GM23338 (cell line): ENCODE measurements at regions not wholly inside any gene's neighbourhood (a gene's known extent, or its start where the extent isn't known, plus 50 kb on each side); places are given as distances from the start of the nearest gene placed in this dataset.

Experiments
- ATAC-seq: fragments of 200-7000 bp; cut with Tn5 transposase; 3 replicates; pipeline ENCODE4 v1.9.1; 2020
- DNase-seq: peaks from one replicate; pipeline ENCODE4 v3.0.0-alpha.2; 2015; ENCODE audit warnings: low spot score
- H2AFZ ChIP-seq: fragments of 200-600 bp; sonication (generic); 2 replicates; pipeline ENCODE4 v1.8.0; 2016; ENCODE audit warnings: antibody characterized with exemption, mild to moderate bottlenecking, moderate library complexity
- H3F3A ChIP-seq: fragments of 200-600 bp; sonication (generic); replicated peaks from 2 replicates; pipeline ENCODE4 v1.8.0; 2017; ENCODE audit warnings: antibody characterized with exemption, mixed run types, low read depth
- H3K27ac ChIP-seq: fragments of 200-600 bp; sonication (generic); 2 replicates; pipeline ENCODE4 v1.6.1; 2016; ENCODE audit warnings: low read depth
- H3K27me3 ChIP-seq: fragments of 200-600 bp; sonication (generic); 2 replicates; pipeline ENCODE4 v1.8.0; 2016; ENCODE audit warnings: mild to moderate bottlenecking, mixed run types, moderate library complexity; ENCODE audit not compliant: insufficient read depth
- H3K36me3 ChIP-seq: fragments of 200-600 bp; sonication (generic); 2 replicates; pipeline ENCODE4 v1.8.0; 2016; ENCODE audit warnings: mild to moderate bottlenecking; ENCODE audit not compliant: insufficient read depth
- H3K4me1 ChIP-seq: fragments of 200-600 bp; sonication (generic); 2 replicates; pipeline ENCODE4 v1.8.0; 2016; ENCODE audit warnings: mild to moderate bottlenecking, moderate library complexity; ENCODE audit not compliant: insufficient read depth
- H3K4me2 ChIP-seq: fragments of 200-600 bp; sonication (generic); 2 replicates; pipeline ENCODE4 v1.7.1; 2017; ENCODE audit warnings: mixed run types
- H3K4me3 ChIP-seq: fragments of 200-600 bp; sonication (generic); 2 replicates; pipeline ENCODE4 v1.6.1; 2016; ENCODE audit warnings: mixed run types
- H3K79me2 ChIP-seq: fragments of 200-600 bp; sonication (generic); replicated peaks from 2 replicates; pipeline ENCODE4 v1.8.0; 2017; ENCODE audit warnings: mild to moderate bottlenecking; ENCODE audit not compliant: insufficient read depth
- H3K9me2 ChIP-seq: fragments of 200-600 bp; sonication (generic); 2 replicates; pipeline ENCODE4 v1.8.0; 2017; ENCODE audit not compliant: insufficient read depth
- H4K20me1 ChIP-seq: fragments of 200-600 bp; sonication (generic); replicated peaks from 2 replicates; pipeline ENCODE4 v1.8.0; 2017; ENCODE audit warnings: mild to moderate bottlenecking; ENCODE audit not compliant: insufficient read depth
- H3K27ac Mint-ChIP-seq: 2 replicates; pipeline ENCODE4 v1.8.0; 2020; ENCODE audit warnings: inconsistent platforms, mild to moderate bottlenecking, moderate library complexity, mixed read lengths
- H3K27me3 Mint-ChIP-seq: 3 replicates; pipeline ENCODE4 v1.8.0; 2022; ENCODE audit warnings: low read depth, mild to moderate bottlenecking, moderate library complexity, mixed read lengths, inconsistent platforms; ENCODE audit not compliant: insufficient read depth, poor library complexity
- H3K36me3 Mint-ChIP-seq: 3 replicates; pipeline ENCODE4 v1.8.0; 2021; ENCODE audit warnings: low read depth, mild to moderate bottlenecking, inconsistent platforms, moderate library complexity, mixed read lengths
- H3K4me1 Mint-ChIP-seq: 3 replicates; pipeline ENCODE4 v1.8.0; 2020; ENCODE audit warnings: mild to moderate bottlenecking, inconsistent platforms, mixed read lengths
- H3K4me3 Mint-ChIP-seq: 3 replicates; pipeline ENCODE4 v1.8.0; 2021; ENCODE audit warnings: moderate library complexity, mild to moderate bottlenecking, inconsistent platforms, mixed read lengths
- H3K9me3 Mint-ChIP-seq: 3 replicates; pipeline ENCODE4 v1.8.0; 2020; ENCODE audit warnings: moderate library complexity, mild to moderate bottlenecking, inconsistent platforms, mixed read lengths
- CREB1 ChIP-seq: fragments of 250-450 bp; sonication (Bioruptor Pico); IDR thresholded peaks from 2 replicates; pipeline ENCODE4 v1.5.0; 2020; ENCODE audit warnings: low read depth, mild to moderate bottlenecking, moderate library complexity
- ETS1 ChIP-seq: IDR thresholded peaks from 2 replicates; pipeline ENCODE4 v1.6.1; 2016; ENCODE audit warnings: antibody characterized with exemption
- EZH2 ChIP-seq: fragments of 200-600 bp; sonication (generic); IDR thresholded peaks from one replicate; pipeline ENCODE4 v1.8.0; 2017; ENCODE audit warnings: antibody characterized with exemption, mild to moderate bottlenecking, low read depth; ENCODE audit not compliant: unreplicated experiment
- EZH2phosphoT487 ChIP-seq: fragments of 200-600 bp; sonication (generic); IDR thresholded peaks from one replicate; pipeline ENCODE4 v1.8.1; 2018; ENCODE audit warnings: antibody characterized with exemption; ENCODE audit not compliant: unreplicated experiment
- JUNB ChIP-seq: IDR thresholded peaks from one replicate; pipeline ENCODE4 v1.6.1; 2016; ENCODE audit warnings: antibody characterized with exemption; ENCODE audit not compliant: unreplicated experiment
- NANOG ChIP-seq: IDR thresholded peaks from 2 replicates; pipeline ENCODE4 v1.6.1; 2016; ENCODE audit warnings: antibody characterized with exemption, borderline replicate concordance
- POLR2AphosphoS5 ChIP-seq: IDR thresholded peaks from 2 replicates; pipeline ENCODE4 v1.6.1; 2016; ENCODE audit warnings: antibody characterized with exemption, low read depth
- STAT1 ChIP-seq: IDR thresholded peaks from one replicate; pipeline ENCODE4 v1.6.1; 2016; ENCODE audit warnings: antibody characterized with exemption; ENCODE audit not compliant: unreplicated experiment
- ZNF114 ChIP-seq: fragments of 250-450 bp; sonication (Bioruptor Pico); IDR thresholded peaks from 2 replicates; pipeline ENCODE4 v1.5.0; 2020; ENCODE audit warnings: mild to moderate bottlenecking, moderate library complexity
- ZNF331 ChIP-seq: fragments of 250-450 bp; sonication (Bioruptor Pico); IDR thresholded peaks from 2 replicates; pipeline ENCODE4 v1.5.0; 2020; ENCODE audit warnings: low read depth, mild to moderate bottlenecking, moderate library complexity
- ZNF462 ChIP-seq: fragments of 250-450 bp; sonication (Bioruptor Pico); IDR thresholded peaks from 2 replicates; pipeline ENCODE4 v1.5.0; 2020; ENCODE audit warnings: mild to moderate bottlenecking, moderate library complexity
- TF ChIP-seq, protein P1 (sequence below), 2 experiments: fragments of 200-600 bp in 1 of 2; sonication (generic) in 1 of 2; conservative IDR thresholded peaks; 2 replicates each; pipeline versions ENCODE4 v1.5.1 to v1.6.1; 2016 to 2017; ENCODE audit warnings: antibody characterized with exemption in 2 of 2, low read depth in 2 of 2, mild to moderate bottlenecking in 2 of 2, moderate library complexity in 1 of 2
- TF ChIP-seq, protein P2 (sequence below): IDR thresholded peaks from one replicate; pipeline ENCODE4 v1.6.1; 2018; ENCODE audit warnings: antibody characterized with exemption; ENCODE audit not compliant: unreplicated experiment

GRCh38 chr10:36675458-36675880 lies 449.9 kb upstream of the ANKRD30A start:
- Histone ChIP-seq H3K27ac (no peak overlapping the region), H2AFZ (no peak overlapping the region), H3K9me2 (no peaks in the 10 kb centered on the region), H4K20me1 (no peaks in the 10 kb centered on the region), H3K4me3 (no peak overlapping the region), H3K4me2 (no peak overlapping the region), H3K79me2 (no peaks in the 10 kb centered on the region), H3K27me3 (no peaks in the 10 kb centered on the region), H3K36me3 (no peaks in the 10 kb centered on the region), H3K4me1 (no peaks in the 10 kb centered on the region), H3F3A (no peaks in the 10 kb centered on the region)
- Mint-ChIP-seq H3K4me3 (no peak overlapping the region), H3K9me3 (no peaks in the 10 kb centered on the region), H3K36me3 (no peaks in the 10 kb centered on the region), H3K4me1 (peaks cover 4% of the 10 kb centered on the region; the same call in 1 of the 3 replicates), H3K27me3 (no peaks in the 10 kb centered on the region), H3K27ac (no peak overlapping the region)
- TF ChIP-seq NANOG (no peak), STAT1 (no peak), ETS1 (no peak), ZNF114 (CRISPR knock-in tag) (no peak), JUNB (no peak), CREB1 (CRISPR knock-in tag) (no peak), ZNF331 (CRISPR knock-in tag) (no peak), ZNF462 (CRISPR knock-in tag) (no peak), POLR2AphosphoS5 (no peak), EZH2 (no peak), EZH2phosphoT487 (no peak)
- TF ChIP-seq, protein P1, sequence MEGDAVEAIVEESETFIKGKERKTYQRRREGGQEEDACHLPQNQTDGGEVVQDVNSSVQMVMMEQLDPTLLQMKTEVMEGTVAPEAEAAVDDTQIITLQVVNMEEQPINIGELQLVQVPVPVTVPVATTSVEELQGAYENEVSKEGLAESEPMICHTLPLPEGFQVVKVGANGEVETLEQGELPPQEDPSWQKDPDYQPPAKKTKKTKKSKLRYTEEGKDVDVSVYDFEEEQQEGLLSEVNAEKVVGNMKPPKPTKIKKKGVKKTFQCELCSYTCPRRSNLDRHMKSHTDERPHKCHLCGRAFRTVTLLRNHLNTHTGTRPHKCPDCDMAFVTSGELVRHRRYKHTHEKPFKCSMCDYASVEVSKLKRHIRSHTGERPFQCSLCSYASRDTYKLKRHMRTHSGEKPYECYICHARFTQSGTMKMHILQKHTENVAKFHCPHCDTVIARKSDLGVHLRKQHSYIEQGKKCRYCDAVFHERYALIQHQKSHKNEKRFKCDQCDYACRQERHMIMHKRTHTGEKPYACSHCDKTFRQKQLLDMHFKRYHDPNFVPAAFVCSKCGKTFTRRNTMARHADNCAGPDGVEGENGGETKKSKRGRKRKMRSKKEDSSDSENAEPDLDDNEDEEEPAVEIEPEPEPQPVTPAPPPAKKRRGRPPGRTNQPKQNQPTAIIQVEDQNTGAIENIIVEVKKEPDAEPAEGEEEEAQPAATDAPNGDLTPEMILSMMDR (conservative IDR thresholded peaks at IDR 0.05; ENCODE audit: low read depth in 2 of 2) = no peak
- TF ChIP-seq, protein P2, sequence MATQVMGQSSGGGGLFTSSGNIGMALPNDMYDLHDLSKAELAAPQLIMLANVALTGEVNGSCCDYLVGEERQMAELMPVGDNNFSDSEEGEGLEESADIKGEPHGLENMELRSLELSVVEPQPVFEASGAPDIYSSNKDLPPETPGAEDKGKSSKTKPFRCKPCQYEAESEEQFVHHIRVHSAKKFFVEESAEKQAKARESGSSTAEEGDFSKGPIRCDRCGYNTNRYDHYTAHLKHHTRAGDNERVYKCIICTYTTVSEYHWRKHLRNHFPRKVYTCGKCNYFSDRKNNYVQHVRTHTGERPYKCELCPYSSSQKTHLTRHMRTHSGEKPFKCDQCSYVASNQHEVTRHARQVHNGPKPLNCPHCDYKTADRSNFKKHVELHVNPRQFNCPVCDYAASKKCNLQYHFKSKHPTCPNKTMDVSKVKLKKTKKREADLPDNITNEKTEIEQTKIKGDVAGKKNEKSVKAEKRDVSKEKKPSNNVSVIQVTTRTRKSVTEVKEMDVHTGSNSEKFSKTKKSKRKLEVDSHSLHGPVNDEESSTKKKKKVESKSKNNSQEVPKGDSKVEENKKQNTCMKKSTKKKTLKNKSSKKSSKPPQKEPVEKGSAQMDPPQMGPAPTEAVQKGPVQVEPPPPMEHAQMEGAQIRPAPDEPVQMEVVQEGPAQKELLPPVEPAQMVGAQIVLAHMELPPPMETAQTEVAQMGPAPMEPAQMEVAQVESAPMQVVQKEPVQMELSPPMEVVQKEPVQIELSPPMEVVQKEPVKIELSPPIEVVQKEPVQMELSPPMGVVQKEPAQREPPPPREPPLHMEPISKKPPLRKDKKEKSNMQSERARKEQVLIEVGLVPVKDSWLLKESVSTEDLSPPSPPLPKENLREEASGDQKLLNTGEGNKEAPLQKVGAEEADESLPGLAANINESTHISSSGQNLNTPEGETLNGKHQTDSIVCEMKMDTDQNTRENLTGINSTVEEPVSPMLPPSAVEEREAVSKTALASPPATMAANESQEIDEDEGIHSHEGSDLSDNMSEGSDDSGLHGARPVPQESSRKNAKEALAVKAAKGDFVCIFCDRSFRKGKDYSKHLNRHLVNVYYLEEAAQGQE = no peak
- no peak for DNase-seq
- ATAC-seq = no peak
